Right lobe of liver (tissue), 4 donors: ENCODE measurements at regions not wholly inside any gene's neighbourhood (a gene's known extent, or its start where the extent isn't known, plus 50 kb on each side); places are given as distances from the start of the nearest gene placed in this dataset.

Source experiments
- POLR2A ChIP-seq: fragments of 450-650 bp; IDR thresholded peaks from one replicate; pipeline ENCODE4 v1.6.1; 2017; ENCODE audit warnings: antibody characterized with exemption, mild to moderate bottlenecking
- TF ChIP-seq, protein P1 (sequence below), 4 donors: fragments of 200-600 bp in 3 of 4; fragments of 450-650 bp in 1 of 4; IDR thresholded peaks; one replicate each; pipeline versions ENCODE4 v1.5.1 to v1.8.0; 2016 to 2022; ENCODE audit warnings: antibody characterized with exemption in 4 of 4, mild to moderate bottlenecking in 2 of 4
- donor health status: DM: no; HTN: no; CAD: no.
- donor health status: DM: no; HTN: no; CAD: no.
- donor health status: DM: no; HTN: yes; CAD: no.

DNA sequence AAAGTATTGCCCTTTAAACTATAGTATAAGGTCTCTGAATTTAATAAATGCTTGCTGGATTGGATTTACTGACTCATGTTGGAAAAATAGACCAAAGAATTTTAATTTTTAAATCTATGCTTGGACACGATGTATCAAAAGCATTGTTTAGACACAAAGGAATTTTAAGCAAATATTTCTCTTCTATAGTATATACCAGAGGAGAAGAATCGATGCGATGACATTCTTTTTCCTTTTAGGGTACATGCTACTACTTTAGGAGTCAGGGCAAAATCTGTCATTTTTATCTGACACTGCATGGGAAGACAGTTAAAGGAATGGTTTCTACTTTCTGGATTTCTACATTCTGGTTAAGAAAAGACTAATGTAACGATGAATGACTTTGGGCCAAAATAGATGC lies 339.9 kb downstream of the BMPER start:
- TF ChIP-seq POLR2A, result no peak
- TF ChIP-seq, protein P1, sequence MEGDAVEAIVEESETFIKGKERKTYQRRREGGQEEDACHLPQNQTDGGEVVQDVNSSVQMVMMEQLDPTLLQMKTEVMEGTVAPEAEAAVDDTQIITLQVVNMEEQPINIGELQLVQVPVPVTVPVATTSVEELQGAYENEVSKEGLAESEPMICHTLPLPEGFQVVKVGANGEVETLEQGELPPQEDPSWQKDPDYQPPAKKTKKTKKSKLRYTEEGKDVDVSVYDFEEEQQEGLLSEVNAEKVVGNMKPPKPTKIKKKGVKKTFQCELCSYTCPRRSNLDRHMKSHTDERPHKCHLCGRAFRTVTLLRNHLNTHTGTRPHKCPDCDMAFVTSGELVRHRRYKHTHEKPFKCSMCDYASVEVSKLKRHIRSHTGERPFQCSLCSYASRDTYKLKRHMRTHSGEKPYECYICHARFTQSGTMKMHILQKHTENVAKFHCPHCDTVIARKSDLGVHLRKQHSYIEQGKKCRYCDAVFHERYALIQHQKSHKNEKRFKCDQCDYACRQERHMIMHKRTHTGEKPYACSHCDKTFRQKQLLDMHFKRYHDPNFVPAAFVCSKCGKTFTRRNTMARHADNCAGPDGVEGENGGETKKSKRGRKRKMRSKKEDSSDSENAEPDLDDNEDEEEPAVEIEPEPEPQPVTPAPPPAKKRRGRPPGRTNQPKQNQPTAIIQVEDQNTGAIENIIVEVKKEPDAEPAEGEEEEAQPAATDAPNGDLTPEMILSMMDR (IDR thresholded peaks at IDR 0.05), result no peak
